IgD-negative memory B cell (primary cell): ENCODE measurements at regions not wholly inside any gene's neighbourhood (a gene's known extent, or its start where the extent isn't known, plus 50 kb on each side); places are given as distances from the start of the nearest gene placed in this dataset.
"Not testable (repeated sequence)": the region's sequence is repeated elsewhere in the genome, so short reads cannot be mapped to it uniquely, and the experiment has no call there.

Experiments used
- H3K27ac Mint-ChIP-seq, 3 donors: one replicate each; pipeline ENCODE4 v1.8.0; 2020 to 2022; ENCODE audit warnings: mild to moderate bottlenecking in 3 of 3, mixed read lengths in 3 of 3, moderate library complexity in 1 of 3
- H3K27me3 Mint-ChIP-seq: one replicate; pipeline ENCODE4 v1.8.0; 2021; ENCODE audit warnings: mixed read lengths
- H3K36me3 Mint-ChIP-seq: one replicate; pipeline ENCODE4 v1.8.0; 2020; ENCODE audit warnings: mild to moderate bottlenecking, mixed read lengths
- H3K4me1 Mint-ChIP-seq, 3 donors: one replicate each; pipeline ENCODE4 v1.8.0; 2020 to 2022; ENCODE audit warnings: mixed read lengths in 3 of 3, mild to moderate bottlenecking in 1 of 3
- H3K4me3 Mint-ChIP-seq, 4 donors: one replicate each; pipeline ENCODE4 v1.8.0; 2020 to 2022; ENCODE audit warnings: mild to moderate bottlenecking in 4 of 4, mixed read lengths in 4 of 4, moderate library complexity in 3 of 4
- H3K9me3 Mint-ChIP-seq, 3 donors: one replicate each; pipeline ENCODE4 v1.8.0; 2020 to 2021; ENCODE audit warnings: mixed read lengths in 3 of 3, mild to moderate bottlenecking in 1 of 3

GRCh38 chrX:107384397-107385105, 64.9 kb upstream of the FRMPD3 start:
- H3K27ac Mint-ChIP-seq, result peak overlapping the region in 1 of 3 donors; percentile 29
- no peaks in the 10 kb centered on the region for H3K36me3 Mint-ChIP-seq
- H3K4me3 Mint-ChIP-seq, result peak overlapping the region in 1 of 4 donors; percentile 1
- no peaks in the 10 kb centered on the region for H3K4me1 Mint-ChIP-seq
- H3K27me3 Mint-ChIP-seq, result peaks cover 9% of the 10 kb centered on the region
- H3K9me3 Mint-ChIP-seq, result peaks cover 0 to 3% (median 0%) of the 10 kb centered on the region in 3 donors

GRCh38 chrX:107389726-107390125, 59.7 kb upstream of the FRMPD3 start:
- H3K9me3 Mint-ChIP-seq, result peaks cover 8 to 17% (median 9%) of the 10 kb centered on the region in 3 donors
- H3K4me1 Mint-ChIP-seq, result no peaks in the 10 kb centered on the region
- peak overlapping the region in 1 of 3 donors; percentile 32 for H3K27ac Mint-ChIP-seq
- H3K36me3 Mint-ChIP-seq, result peaks cover 2% of the 10 kb centered on the region
- H3K4me3 Mint-ChIP-seq, result no peak overlapping the region
- H3K27me3 Mint-ChIP-seq, result peaks cover 3% of the 10 kb centered on the region

- not testable (repeated sequence) for H3K27ac Mint-ChIP-seq, H3K36me3 Mint-ChIP-seq, H3K27me3 Mint-ChIP-seq, H3K4me1 Mint-ChIP-seq, H3K4me3 Mint-ChIP-seq
- peaks cover 8 to 19% (median 10%) of the 10 kb centered on the region in 3 donors for H3K9me3 Mint-ChIP-seq
Observed at GRCh38 chrX:107393656-107394055, 55.8 kb upstream of the FRMPD3 start.

- no peak overlapping the region for H3K27ac Mint-ChIP-seq
- peaks cover 2% of the 10 kb centered on the region for H3K36me3 Mint-ChIP-seq
- no peak overlapping the region for H3K4me3 Mint-ChIP-seq
- H3K9me3 Mint-ChIP-seq, result peaks cover 10 to 17% (median 10%) of the 10 kb centered on the region in 3 donors
- peaks cover 0 to 5% (median 4%) of the 10 kb centered on the region in 3 donors for H3K4me1 Mint-ChIP-seq
- no peaks in the 10 kb centered on the region for H3K27me3 Mint-ChIP-seq
Observed at GRCh38 chrX:107396235-107396634, 53.2 kb upstream of the FRMPD3 start.

- Mint-ChIP-seq H3K27ac (no peak overlapping the region), H3K27me3 (no peaks in the 10 kb centered on the region), H3K9me3 (peaks cover 8 to 13% (median 9%) of the 10 kb centered on the region in 3 donors), H3K36me3 (peaks cover 2% of the 10 kb centered on the region), H3K4me3 (no peak overlapping the region), H3K4me1 (peaks cover 0 to 5% (median 4%) of the 10 kb centered on the region in 3 donors)
Observed at GRCh38 chrX:107396783-107397182, 52.7 kb upstream of the FRMPD3 start.

GRCh38 chrX:107398115-107398514, 51.3 kb upstream of the FRMPD3 start:
- Mint-ChIP-seq H3K4me1 (peaks cover 0 to 5% (median 4%) of the 10 kb centered on the region in 3 donors), H3K9me3 (peaks cover 5 to 13% (median 7%) of the 10 kb centered on the region in 3 donors), H3K4me3 (no peak overlapping the region), H3K27ac (no peak overlapping the region), H3K27me3 (no peaks in the 10 kb centered on the region), H3K36me3 (peaks cover 2% of the 10 kb centered on the region)
